Karpas-422 (cell line): ENCODE measurements at regions not wholly inside any gene's neighbourhood (a gene's known extent, or its start where the extent isn't known, plus 50 kb on each side); places are given as distances from the start of the nearest gene placed in this dataset.
A peak's percentile ranks its signal among the peaks of the same experiment; 100 is the strongest.

Experiments used
- DNase-seq: peaks from one replicate; pipeline ENCODE4 v3.0.0-alpha.2; 2015
- H2AFZ ChIP-seq: fragments of 200-600 bp; sonication (generic); 2 replicates; pipeline ENCODE4 v1.6.1; 2014; ENCODE audit warnings: antibody characterized with exemption, low read length, mixed read lengths
- H3K27ac ChIP-seq: fragments of 200-600 bp; sonication (generic); 2 replicates; pipeline ENCODE4 v1.5.1; 2014; ENCODE audit warnings: mild to moderate bottlenecking, low read length, moderate library complexity
- H3K27me3 ChIP-seq: fragments of 200-600 bp; sonication (generic); 2 replicates; pipeline ENCODE4 v1.6.1; 2014; ENCODE audit warnings: low read length, mixed read lengths
- H3K36me3 ChIP-seq: fragments of 200-600 bp; sonication (generic); 2 replicates; pipeline ENCODE4 v1.6.1; 2014; ENCODE audit warnings: low read length, mixed read lengths; ENCODE audit not compliant: insufficient read depth
- H3K4me1 ChIP-seq: fragments of 200-600 bp; sonication (generic); 2 replicates; pipeline ENCODE4 v1.6.1; 2014; ENCODE audit warnings: mild to moderate bottlenecking, low read length, mixed read lengths
- H3K4me2 ChIP-seq: fragments of 200-600 bp; sonication (generic); 2 replicates; pipeline ENCODE4 v1.6.1; 2014; ENCODE audit warnings: low read length, low read depth, mild to moderate bottlenecking; ENCODE audit not compliant: poor library complexity, severe bottlenecking
- H3K4me3 ChIP-seq: fragments of 200-600 bp; sonication (generic); 2 replicates; pipeline ENCODE4 v1.5.1; 2014; ENCODE audit warnings: mild to moderate bottlenecking, antibody characterized with exemption, low read length, mixed read lengths
- H3K79me2 ChIP-seq: fragments of 200-600 bp; sonication (generic); 2 replicates; pipeline ENCODE4 v1.6.1; 2014; ENCODE audit warnings: mild to moderate bottlenecking, low read length, mixed read lengths
- H3K9ac ChIP-seq: fragments of 200-600 bp; sonication (generic); 2 replicates; pipeline ENCODE4 v1.6.0; 2014; ENCODE audit warnings: low read length
- H3K9me2 ChIP-seq: fragments of 200-600 bp; sonication (generic), shearing (Covaris generic); replicated peaks from 2 replicates; pipeline ENCODE4 v1.6.0; 2014; ENCODE audit warnings: mild to moderate bottlenecking, low read length, moderate library complexity; ENCODE audit not compliant: insufficient read depth
- H3K9me3 ChIP-seq: fragments of 300-700, 200-600 bp; sonication (generic); 2 replicates; pipeline ENCODE4 v1.6.1; 2014; ENCODE audit warnings: low read length, mixed read lengths
- H4K20me1 ChIP-seq: fragments of 200-600 bp; sonication (generic); 2 replicates; pipeline ENCODE4 v1.6.1; 2014; ENCODE audit warnings: mild to moderate bottlenecking, antibody characterized with exemption, low read length, low read depth; ENCODE audit not compliant: insufficient read depth

DNA sequence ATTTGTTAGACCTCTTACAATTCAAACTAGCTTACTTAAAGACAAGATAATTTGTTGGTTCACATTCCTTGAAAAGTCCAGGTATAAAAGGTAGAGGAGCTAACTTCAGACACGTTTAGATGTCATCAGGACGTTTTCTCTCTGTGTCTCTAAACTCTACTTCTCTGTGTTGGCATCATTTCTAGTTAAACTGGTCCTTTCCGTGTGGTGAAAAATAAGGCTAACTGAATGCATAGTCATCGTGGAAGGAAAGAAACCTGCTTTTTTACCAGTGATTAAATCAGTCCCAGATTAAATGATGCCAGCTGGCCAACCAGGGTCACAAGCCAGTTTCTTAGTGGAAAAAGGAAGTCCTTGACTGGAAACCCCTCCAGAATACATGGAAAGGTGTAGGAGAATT lies 168.4 kb upstream of the AHI1 start:
- no peak overlapping the region for H3K9ac ChIP-seq
- no peak overlapping the region for H2AFZ ChIP-seq
- no peaks in the 10 kb centered on the region for H3K79me2 ChIP-seq
- H4K20me1 ChIP-seq, result no peaks in the 10 kb centered on the region
- no peaks in the 10 kb centered on the region for H3K27me3 ChIP-seq
- no peaks in the 10 kb centered on the region for H3K9me3 ChIP-seq
- H3K4me2 ChIP-seq, result no peak overlapping the region
- DNase-seq, result no peak
- H3K27ac ChIP-seq, result no peak overlapping the region
- H3K4me3 ChIP-seq, result no peak overlapping the region
- H3K4me1 ChIP-seq, result no peaks in the 10 kb centered on the region
- no peaks in the 10 kb centered on the region for H3K36me3 ChIP-seq
- no peaks in the 10 kb centered on the region for H3K9me2 ChIP-seq

DNA sequence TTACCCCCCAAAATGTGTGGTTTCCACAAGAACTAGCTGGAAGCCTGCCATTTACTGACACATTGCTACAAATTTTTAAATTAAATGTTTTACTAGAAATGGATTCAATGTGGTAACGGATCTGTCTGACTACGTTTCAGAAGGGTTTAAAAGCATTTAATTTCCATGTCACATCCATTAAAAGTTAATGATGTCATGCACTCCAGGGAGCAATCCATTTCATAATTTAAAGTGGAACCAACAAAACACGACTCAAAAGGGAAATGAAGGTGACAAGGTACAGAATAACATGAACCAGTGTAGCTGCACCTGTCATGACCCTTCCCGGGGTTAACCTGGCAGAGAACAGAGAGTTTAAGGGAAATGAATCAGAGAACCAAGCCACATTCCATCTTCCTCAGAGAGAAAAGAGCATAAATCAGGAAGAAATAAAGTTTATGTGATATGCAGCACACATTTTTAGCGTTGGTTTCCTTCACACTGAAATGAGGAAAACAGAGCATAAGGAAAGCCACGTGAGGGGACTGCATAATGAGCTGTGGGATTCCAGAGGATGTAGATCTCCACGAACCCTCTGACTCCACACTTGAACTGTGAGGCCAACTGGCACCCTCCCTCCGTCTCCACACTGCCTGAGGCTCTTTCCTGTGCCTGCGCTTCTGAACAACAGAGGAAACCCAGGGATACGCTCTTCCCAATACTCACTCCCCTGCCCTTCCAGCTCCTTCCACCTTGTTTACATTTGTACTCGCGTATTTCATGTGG lies 170.3 kb upstream of the AHI1 start:
- Histone ChIP-seq H3K9me3 (no peaks in the 10 kb centered on the region), H3K27ac (no peak overlapping the region), H3K79me2 (no peaks in the 10 kb centered on the region), H4K20me1 (no peaks in the 10 kb centered on the region), H3K9me2 (no peaks in the 10 kb centered on the region), H3K9ac (no peak overlapping the region), H2AFZ (no peak overlapping the region), H3K27me3 (no peaks in the 10 kb centered on the region), H3K4me3 (no peak overlapping the region), H3K36me3 (no peaks in the 10 kb centered on the region), H3K4me1 (no peaks in the 10 kb centered on the region), H3K4me2 (no peak overlapping the region)
- DNase-seq, result no peak

DNA sequence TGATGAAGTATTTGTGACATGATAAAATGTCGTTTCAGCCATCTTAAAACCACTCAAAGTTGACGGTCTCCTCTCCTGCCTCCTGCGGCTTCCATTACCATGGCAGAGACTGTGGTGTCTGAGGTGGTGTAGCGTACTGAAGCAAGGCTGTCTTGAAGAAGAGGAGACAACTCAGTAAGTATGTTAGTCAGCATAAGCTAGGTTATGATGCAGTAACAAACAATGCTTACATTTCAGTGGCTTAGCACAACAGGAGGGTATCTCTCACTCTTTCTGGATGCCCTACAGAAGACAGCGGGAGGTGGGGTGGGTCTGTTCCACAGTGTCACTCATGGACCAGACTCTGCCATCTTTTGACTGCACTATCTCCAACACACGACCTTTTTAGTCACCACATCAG lies 174.7 kb upstream of the AHI1 start:
- no peaks in the 10 kb centered on the region for H3K4me1 ChIP-seq
- H3K4me2 ChIP-seq, result no peak overlapping the region
- DNase-seq, result no peak
- no peak overlapping the region for H2AFZ ChIP-seq
- no peaks in the 10 kb centered on the region for H4K20me1 ChIP-seq
- H3K79me2 ChIP-seq, result no peaks in the 10 kb centered on the region
- H3K9me3 ChIP-seq, result no peaks in the 10 kb centered on the region
- H3K27me3 ChIP-seq, result no peaks in the 10 kb centered on the region
- no peaks in the 10 kb centered on the region for H3K36me3 ChIP-seq
- no peak overlapping the region for H3K9ac ChIP-seq
- H3K4me3 ChIP-seq, result no peak overlapping the region
- no peak overlapping the region for H3K27ac ChIP-seq
- H3K9me2 ChIP-seq, result no peaks in the 10 kb centered on the region

DNA sequence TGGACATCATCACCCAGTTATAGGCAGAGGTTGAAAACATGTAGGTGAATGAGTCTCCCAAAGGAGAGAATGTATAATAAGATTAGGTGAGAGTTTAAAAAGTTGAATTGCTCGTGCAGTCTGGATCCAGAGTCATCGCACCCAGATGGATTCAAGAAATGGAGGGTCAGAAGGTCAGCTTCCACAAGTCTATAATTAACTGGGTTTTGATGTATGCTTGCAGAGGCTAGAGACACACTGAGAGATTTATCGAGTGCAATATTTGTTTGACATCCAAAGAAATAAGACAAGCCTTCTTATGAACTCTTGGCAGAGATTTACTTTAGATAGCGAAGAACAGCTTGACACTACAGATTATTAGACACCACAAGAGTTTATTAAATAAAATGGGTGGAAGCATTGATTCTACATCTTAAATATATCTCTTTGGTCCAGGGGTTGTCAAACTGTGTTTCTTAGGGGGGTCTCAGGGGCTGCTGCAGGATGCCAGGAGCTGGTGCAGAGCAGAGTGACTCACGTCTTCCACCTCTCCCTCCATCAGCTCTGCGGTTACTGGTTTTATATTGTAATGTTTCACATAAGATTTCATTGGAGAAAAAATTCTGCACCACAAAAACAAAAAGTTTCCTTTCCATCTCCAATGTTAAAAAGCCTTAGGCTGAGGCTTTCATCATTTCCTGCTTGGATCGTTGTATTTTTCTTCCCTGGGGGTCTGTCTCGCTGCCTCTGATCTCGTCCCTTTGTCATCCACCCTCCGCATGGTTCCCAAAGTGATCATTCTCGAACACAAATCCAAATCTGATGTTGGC lies 176.2 kb upstream of the AHI1 start:
- H3K27ac ChIP-seq, result no peak overlapping the region
- H3K4me2 ChIP-seq, result no peak overlapping the region
- H3K9me2 ChIP-seq, result no peaks in the 10 kb centered on the region
- H3K4me1 ChIP-seq, result no peaks in the 10 kb centered on the region
- no peaks in the 10 kb centered on the region for H3K79me2 ChIP-seq
- no peak overlapping the region for H2AFZ ChIP-seq
- H4K20me1 ChIP-seq, result no peaks in the 10 kb centered on the region
- H3K4me3 ChIP-seq, result no peak overlapping the region
- no peaks in the 10 kb centered on the region for H3K27me3 ChIP-seq
- no peaks in the 10 kb centered on the region for H3K36me3 ChIP-seq
- H3K9ac ChIP-seq, result no peak overlapping the region
- DNase-seq, result no peak
- H3K9me3 ChIP-seq, result no peaks in the 10 kb centered on the region

DNA sequence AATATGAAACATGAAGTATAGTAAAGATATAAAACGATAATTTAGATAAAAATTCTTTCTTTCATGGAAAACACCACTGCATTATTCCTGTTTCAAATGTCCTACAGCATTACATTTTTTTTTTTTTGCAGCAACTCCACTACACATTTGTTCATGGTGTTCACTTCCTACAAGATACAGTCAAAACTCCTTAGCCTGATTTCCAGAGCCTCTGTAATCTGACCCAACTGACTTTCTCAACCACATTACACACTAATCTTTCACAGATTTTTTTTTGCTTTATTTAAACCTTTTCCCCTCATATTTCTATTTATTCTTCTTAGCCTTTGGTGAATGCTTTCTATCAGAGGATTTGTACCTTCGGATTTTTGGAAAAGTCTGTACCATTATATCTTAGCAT lies 176.5 kb upstream of the PDE7B start:
- no peaks in the 10 kb centered on the region for H3K79me2 ChIP-seq
- no peak overlapping the region for H3K9ac ChIP-seq
- H3K9me3 ChIP-seq, result no peaks in the 10 kb centered on the region
- no peak overlapping the region for H3K4me3 ChIP-seq
- H3K27ac ChIP-seq, result no peak overlapping the region
- no peaks in the 10 kb centered on the region for H3K4me1 ChIP-seq
- no peak overlapping the region for H3K4me2 ChIP-seq
- no peaks in the 10 kb centered on the region for H4K20me1 ChIP-seq
- H3K36me3 ChIP-seq, result no peaks in the 10 kb centered on the region
- no peaks in the 10 kb centered on the region for H3K9me2 ChIP-seq
- DNase-seq, result no peak
- H3K27me3 ChIP-seq, result no peaks in the 10 kb centered on the region
- H2AFZ ChIP-seq, result no peak overlapping the region

DNA sequence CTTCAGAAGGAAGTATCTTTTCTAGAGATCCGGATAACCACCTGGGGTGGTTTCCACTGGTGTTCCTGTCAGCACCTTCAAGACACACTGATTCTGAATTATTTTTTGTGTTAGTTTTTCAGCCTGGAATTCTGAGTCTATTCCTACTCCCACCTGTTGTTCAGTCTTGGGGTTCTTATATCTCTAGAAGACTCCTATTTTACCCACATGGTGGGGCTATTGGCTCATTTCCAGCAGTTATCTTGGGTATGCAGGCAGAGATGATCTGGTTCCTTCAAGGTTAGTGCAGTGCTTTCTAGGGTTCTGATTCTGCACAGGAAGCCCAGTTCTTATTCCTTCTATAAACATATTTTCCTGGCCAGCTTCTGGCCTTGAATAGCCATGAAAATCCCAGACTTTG lies 175.6 kb upstream of the PDE7B start:
- H3K4me1 ChIP-seq, result no peaks in the 10 kb centered on the region
- H3K4me3 ChIP-seq, result no peak overlapping the region
- H3K36me3 ChIP-seq, result no peaks in the 10 kb centered on the region
- no peak overlapping the region for H2AFZ ChIP-seq
- peak; percentile 79 for DNase-seq
- H3K4me2 ChIP-seq, result no peak overlapping the region
- no peaks in the 10 kb centered on the region for H3K79me2 ChIP-seq
- H3K27me3 ChIP-seq, result no peaks in the 10 kb centered on the region
- H3K9ac ChIP-seq, result no peak overlapping the region
- no peaks in the 10 kb centered on the region for H4K20me1 ChIP-seq
- no peaks in the 10 kb centered on the region for H3K9me2 ChIP-seq
- H3K9me3 ChIP-seq, result no peaks in the 10 kb centered on the region
- no peak overlapping the region for H3K27ac ChIP-seq

DNA sequence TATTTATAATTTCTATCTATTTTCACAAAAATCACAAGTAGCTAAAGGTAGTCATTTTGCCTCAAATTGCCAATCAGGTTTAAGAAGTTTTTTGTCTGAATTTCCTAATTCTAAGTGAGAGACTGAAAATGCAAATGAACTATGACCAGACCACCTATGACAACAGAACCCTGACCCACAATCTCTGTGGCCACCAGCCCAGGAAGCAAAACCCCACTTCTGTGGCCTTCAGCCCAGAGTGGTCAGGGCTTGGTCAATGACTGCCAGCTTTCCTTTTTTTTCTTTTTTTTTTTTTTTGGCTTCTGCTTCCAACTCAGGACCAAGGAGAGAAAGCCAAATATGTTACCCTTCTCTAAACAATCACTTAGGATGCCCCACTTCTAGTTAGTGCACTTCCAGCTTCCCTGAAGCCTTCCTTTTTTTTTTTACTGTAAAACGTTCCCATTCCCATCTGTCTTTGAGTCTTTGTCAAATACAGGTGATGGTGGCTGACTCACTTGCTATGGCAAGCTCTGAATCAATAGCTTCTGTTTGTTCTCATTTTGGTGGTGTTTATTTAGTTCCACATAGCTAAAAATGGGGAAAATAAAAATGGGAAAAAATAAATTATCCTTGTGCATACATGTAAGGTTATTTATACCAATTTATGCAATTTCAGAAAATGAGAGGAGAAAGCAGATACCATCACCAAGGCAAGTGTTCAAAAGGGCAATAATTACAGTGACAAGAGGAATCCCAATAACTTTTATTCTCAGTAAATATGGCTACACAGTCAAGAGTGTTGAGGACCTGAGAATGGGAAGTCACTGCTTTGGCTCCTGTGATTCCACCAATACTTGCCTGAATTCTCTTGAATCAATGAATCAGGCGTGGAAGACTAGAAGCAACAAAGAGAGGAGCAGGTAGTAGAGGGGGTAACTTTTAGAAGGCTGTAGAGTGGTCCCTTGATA lies 170.3 kb upstream of the PDE7B start:
- H3K4me3 ChIP-seq, result no peak overlapping the region
- no peaks in the 10 kb centered on the region for H3K9me2 ChIP-seq
- no peaks in the 10 kb centered on the region for H3K9me3 ChIP-seq
- H4K20me1 ChIP-seq, result no peaks in the 10 kb centered on the region
- H2AFZ ChIP-seq, result no peak overlapping the region
- no peak overlapping the region for H3K9ac ChIP-seq
- H3K36me3 ChIP-seq, result no peaks in the 10 kb centered on the region
- no peak overlapping the region for H3K27ac ChIP-seq
- H3K4me2 ChIP-seq, result no peak overlapping the region
- H3K27me3 ChIP-seq, result no peaks in the 10 kb centered on the region
- DNase-seq, result no peak
- no peaks in the 10 kb centered on the region for H3K4me1 ChIP-seq
- no peaks in the 10 kb centered on the region for H3K79me2 ChIP-seq

DNA sequence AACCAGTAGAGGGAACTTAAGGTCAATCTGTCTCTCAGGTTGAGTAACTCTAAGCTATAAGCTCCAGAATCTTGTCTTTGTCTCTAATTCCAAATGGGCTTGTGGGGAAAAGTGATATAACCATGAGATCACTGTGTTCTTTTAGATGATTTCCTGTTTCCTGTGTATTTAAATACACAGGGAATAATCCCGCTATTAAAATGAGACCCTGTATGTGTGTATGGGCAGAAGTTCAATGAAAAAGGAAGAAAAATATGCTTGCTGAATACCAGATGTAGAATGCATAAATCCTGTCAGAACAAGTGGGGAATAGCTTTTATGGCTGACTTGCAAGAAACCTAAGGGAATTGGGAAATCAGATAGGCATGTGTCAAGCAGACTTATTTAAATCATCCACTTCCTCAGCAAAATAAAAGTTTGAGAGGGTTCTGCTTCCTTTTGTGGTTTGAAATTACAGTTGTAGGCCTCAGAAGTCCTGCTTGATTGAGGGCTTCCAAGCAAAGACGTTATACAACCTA lies 164.7 kb upstream of the PDE7B start:
- H3K79me2 ChIP-seq, result no peaks in the 10 kb centered on the region
- H3K9me3 ChIP-seq, result no peaks in the 10 kb centered on the region
- no peak overlapping the region for H2AFZ ChIP-seq
- no peaks in the 10 kb centered on the region for H3K27me3 ChIP-seq
- H3K27ac ChIP-seq, result no peak overlapping the region
- H3K4me1 ChIP-seq, result no peaks in the 10 kb centered on the region
- H4K20me1 ChIP-seq, result no peaks in the 10 kb centered on the region
- H3K36me3 ChIP-seq, result no peaks in the 10 kb centered on the region
- no peak overlapping the region for H3K4me3 ChIP-seq
- H3K9ac ChIP-seq, result no peak overlapping the region
- no peak for DNase-seq
- H3K4me2 ChIP-seq, result no peak overlapping the region
- H3K9me2 ChIP-seq, result no peaks in the 10 kb centered on the region
